SK-N-SH (cell line): ENCODE measurements at regions not wholly inside any gene's neighbourhood (a gene's known extent, or its start where the extent isn't known, plus 50 kb on each side); places are given as distances from the start of the nearest gene placed in this dataset.

ENCODE experiments used
- CTCF ChIA-PET: fragments of 300-600, 350-600 bp; formaldehyde crosslinking; extraction: SDS; loops from one replicate; lab custom pipeline; 2021; lab: Yijun Ruan, JAX
- POLR2A ChIA-PET: fragments of 350-600 bp; sonication (Branson Sonifier 250); formaldehyde crosslinking; extraction: SDS; loops from one replicate; lab custom pipeline; 2020; ENCODE audit warnings: antibody characterized with exemption, inconsistent platforms; lab: Yijun Ruan, JAX
- DNase-seq: peaks from one replicate; pipeline ENCODE4 v3.0.0; 2012
- H2AFZ ChIP-seq: fragments of 200-600 bp; sonication (generic); 2 replicates; pipeline ENCODE4 v1.8.1; 2016; ENCODE audit warnings: antibody characterized with exemption, mild to moderate bottlenecking, low read depth
- H3F3A ChIP-seq: fragments of 200-600 bp; sonication (generic); replicated peaks from 2 replicates; pipeline ENCODE3; 2016; ENCODE audit warnings: antibody characterized with exemption, mild to moderate bottlenecking; ENCODE audit not compliant: insufficient read depth
- H3K27ac ChIP-seq, 2 experiments: fragments of 200-500 bp in 1 of 2; fragments of 200-600 bp in 1 of 2; sonication (Bioruptor generic) in 1 of 2; sonication (generic), shearing (Covaris generic) in 1 of 2; 2 replicates each; pipeline versions ENCODE4 v1.5.1 to v1.6.1; 2014 to 2016; ENCODE audit warnings: low read depth in 2 of 2, inconsistent platforms in 1 of 2, low read length in 1 of 2, mild to moderate bottlenecking in 1 of 2, mixed read lengths in 1 of 2
- H3K27me3 ChIP-seq: fragments of 200-600 bp; sonication (generic), shearing (Covaris generic); 2 replicates; pipeline ENCODE4 v1.6.1; 2016; ENCODE audit warnings: mixed run types; ENCODE audit not compliant: insufficient read depth
- H3K36me3 ChIP-seq, 2 experiments: fragments of 200-500 bp in 1 of 2; fragments of 200-600 bp in 1 of 2; sonication (Bioruptor generic) in 1 of 2; sonication (generic) in 1 of 2; replicated peaks in 1 of 2; 2 replicates each; pipeline versions ENCODE3 to v1.5.1; 2014 to 2016; ENCODE audit warnings: low read length in 1 of 2, mild to moderate bottlenecking in 1 of 2; ENCODE audit not compliant: insufficient read depth in 2 of 2, control insufficient read depth in 1 of 2
- H3K4me1 ChIP-seq, 2 experiments: fragments of 200-500 bp in 1 of 2; fragments of 200-600 bp in 1 of 2; sonication (Bioruptor generic) in 1 of 2; sonication (generic), shearing (Covaris generic) in 1 of 2; 2 replicates each; pipeline versions ENCODE4 v1.5.1 to v1.6.1; 2014 to 2016; ENCODE audit warnings: low read depth in 1 of 2, low read length in 1 of 2, mixed run types in 1 of 2; ENCODE audit not compliant: insufficient read depth in 2 of 2, control insufficient read depth in 1 of 2
- H3K4me2 ChIP-seq: fragments of 200-600 bp; sonication (generic), shearing (Covaris generic); 2 replicates; pipeline ENCODE4 v1.6.1; 2017; ENCODE audit warnings: mixed run types
- H3K4me3 ChIP-seq, 2 experiments: fragments of 200-500 bp in 1 of 2; fragments of 200-600 bp in 1 of 2; sonication (Bioruptor generic) in 1 of 2; sonication (generic), shearing (Covaris generic) in 1 of 2; 2 replicates each; pipeline versions ENCODE4 v1.5.1 to v1.8.1; 2014 to 2016; ENCODE audit warnings: low read depth in 2 of 2, inconsistent platforms in 1 of 2, low read length in 1 of 2, mild to moderate bottlenecking in 1 of 2, mixed read lengths in 1 of 2, moderate library complexity in 1 of 2
- H3K79me2 ChIP-seq: fragments of 200-600 bp; sonication (generic); 2 replicates; pipeline ENCODE4 v1.8.1; 2017; ENCODE audit warnings: mild to moderate bottlenecking; ENCODE audit not compliant: insufficient read depth
- H3K9ac ChIP-seq: fragments of 200-600 bp; sonication (generic); 2 replicates; pipeline ENCODE4 v1.6.1; 2017; ENCODE audit warnings: mixed run types
- H3K9me2 ChIP-seq: fragments of 200-600 bp; sonication (generic); 2 replicates; pipeline ENCODE4 v1.6.1; 2017; ENCODE audit warnings: mixed run types
- H3K9me3 ChIP-seq: fragments of 200-600 bp; sonication (generic); 2 replicates; pipeline ENCODE4 v1.6.1; 2017; ENCODE audit warnings: mixed run types, mild to moderate bottlenecking, moderate library complexity
- H4K20me1 ChIP-seq: fragments of 200-600 bp; sonication (generic); 2 replicates; pipeline ENCODE4 v1.6.1; 2017; ENCODE audit warnings: mild to moderate bottlenecking, mixed run types; ENCODE audit not compliant: insufficient read depth
- ELF1 ChIP-seq: IDR thresholded peaks from 2 replicates; pipeline ENCODE4 v1.4.0; 2012
- EP300 ChIP-seq, 2 experiments: IDR thresholded peaks; 2 replicates each; pipeline versions ENCODE4 v1.4.0 to v1.6.1; 2012; ENCODE audit warnings: borderline replicate concordance in 1 of 2, low read depth in 1 of 2, low read length in 1 of 2
- FOSL2 ChIP-seq: IDR thresholded peaks from 2 replicates; pipeline ENCODE4 v1.4.0; 2012; ENCODE audit warnings: low read depth, mild to moderate bottlenecking, moderate library complexity, borderline replicate concordance
- FOXM1 ChIP-seq: IDR thresholded peaks from 2 replicates; pipeline ENCODE4 v1.4.0; 2012; ENCODE audit warnings: low read depth, mild to moderate bottlenecking
- JUND ChIP-seq: IDR thresholded peaks from 2 replicates; pipeline ENCODE4 v1.4.0; 2012
- MAX ChIP-seq: IDR thresholded peaks from 2 replicates; pipeline ENCODE4 v1.4.0; 2012; ENCODE audit warnings: low read depth
- NFIC ChIP-seq: IDR thresholded peaks from 2 replicates; pipeline ENCODE4 v1.4.0; 2012; ENCODE audit warnings: borderline replicate concordance
- NRF1 ChIP-seq: IDR thresholded peaks from 2 replicates; pipeline ENCODE4 v1.6.1; 2012; ENCODE audit warnings: low read depth, mild to moderate bottlenecking, low read length
- PBX3 ChIP-seq: IDR thresholded peaks from 2 replicates; pipeline ENCODE4; 2012
- REST ChIP-seq: IDR thresholded peaks from 2 replicates; pipeline ENCODE4 v1.6.1; 2012; ENCODE audit warnings: mild to moderate bottlenecking, low read depth, low read length, moderate library complexity
- SMC3 ChIP-seq: IDR thresholded peaks from 2 replicates; pipeline ENCODE4 v1.6.1; 2012; ENCODE audit warnings: low read depth, low read length, improper control_type of control experiment
- TAF1 ChIP-seq: IDR thresholded peaks from 2 replicates; pipeline ENCODE4 v1.6.1; 2012; ENCODE audit warnings: low read depth, mild to moderate bottlenecking, low read length, moderate library complexity, borderline replicate concordance
- USF1 ChIP-seq: IDR thresholded peaks from 2 replicates; pipeline ENCODE4 v1.4.0; 2012; ENCODE audit warnings: low read depth, borderline replicate concordance
- YY1 ChIP-seq: IDR thresholded peaks from 2 replicates; pipeline ENCODE4 v1.4.0; 2012; ENCODE audit warnings: low read depth, mild to moderate bottlenecking
- ZBTB33 ChIP-seq: IDR thresholded peaks from 2 replicates; pipeline ENCODE4 v1.4.0; 2012; ENCODE audit warnings: low read depth, borderline replicate concordance
- WGBS: methylation state at CpG from one replicate; pipeline ENCODE4 v1.1.6; 2017; ENCODE audit warnings: low lambda C conversion rate; 5-methylcytosine and 5-hydroxymethylcytosine counted together

- Histone ChIP-seq H3K9ac (no peak overlapping the region), H3K27ac (no peak overlapping the region), H3K9me2 (no peaks in the 10 kb centered on the region), H3K4me2 (no peak overlapping the region), H3K4me3 (no peak overlapping the region), H3K4me1 (no peaks in the 10 kb centered on the region), H3K9me3 (peaks cover 3% of the 10 kb centered on the region; the same call in 1 of the 2 replicates), H4K20me1 (no peaks in the 10 kb centered on the region), H3F3A (no peaks in the 10 kb centered on the region), H3K27me3 (no peaks in the 10 kb centered on the region), H2AFZ (no peak overlapping the region), H3K79me2 (no peaks in the 10 kb centered on the region), H3K36me3 (no peaks in the 10 kb centered on the region)
- CTCF ChIA-PET: interaction anchor here (1.2 to 1.3 kb wide), 2 partner anchors 11 to 38 kb away, joined by 3 to 7 read pairs; no protein-coding TSS in a partner anchor
- POLR2A ChIA-PET: no interaction called here
- no peak for DNase-seq
- TF ChIP-seq NRF1 (no peak), SMC3 (no peak), PBX3 (no peak), FOXM1 (no peak), EP300 (IDR thresholded peaks at IDR 0.05; ENCODE audit: borderline replicate concordance in 1 of 2, low read depth in 1 of 2, low read length in 1 of 2) (no peak), REST (no peak)
- WGBS: 60% methylated on average over 26 of the region's 26 CpGs
Observed at GRCh38 chr17:73902416-73903181, 258.4 kb upstream of the SDK2 start.

GRCh38 chr17:73906896-73907870, 262.9 kb upstream of the SDK2 start:
- Histone ChIP-seq H3K4me3 (no peak overlapping the region), H4K20me1 (no peaks in the 10 kb centered on the region), H2AFZ (no peak overlapping the region), H3K4me2 (no peak overlapping the region), H3K4me1 (no peaks in the 10 kb centered on the region), H3F3A (no peaks in the 10 kb centered on the region), H3K27ac (no peak overlapping the region), H3K79me2 (no peaks in the 10 kb centered on the region), H3K9ac (no peak overlapping the region), H3K9me2 (no peaks in the 10 kb centered on the region), H3K9me3 (no peaks in the 10 kb centered on the region), H3K27me3 (no peaks in the 10 kb centered on the region), H3K36me3 (no peaks in the 10 kb centered on the region)
- 41% methylated on average over 18 of the region's 18 CpGs for WGBS
- ChIA-PET CTCF (no interaction called here), POLR2A (no interaction called here)
- no peak for DNase-seq
- TF ChIP-seq ELF1: no peak
- no peak for TF ChIP-seq TAF1
- no peak for TF ChIP-seq FOXM1
- TF ChIP-seq SMC3: no peak
- no peak for TF ChIP-seq NFIC
- no peak for TF ChIP-seq JUND
- no peak for TF ChIP-seq MAX
- TF ChIP-seq EP300 (IDR thresholded peaks at IDR 0.05; ENCODE audit: borderline replicate concordance in 1 of 2, low read depth in 1 of 2, low read length in 1 of 2): no peak
- no peak for TF ChIP-seq ZBTB33
- TF ChIP-seq USF1: no peak
- no peak for TF ChIP-seq FOSL2
- no peak for TF ChIP-seq YY1
- TF ChIP-seq NRF1: no peak
